Dermis microvascular lymphatic vessel endothelial cell (primary cell): ENCODE measurements at regions not wholly inside any gene's neighbourhood (a gene's known extent, or its start where the extent isn't known, plus 50 kb on each side); places are given as distances from the start of the nearest gene placed in this dataset.

ENCODE experiments used
- DNase-seq, 2 donors: peaks; one replicate each; pipeline versions ENCODE4 v3.0.0 to v3.0.0-alpha.2; 2010; ENCODE audit warnings: low read depth in 2 of 2

DNA sequence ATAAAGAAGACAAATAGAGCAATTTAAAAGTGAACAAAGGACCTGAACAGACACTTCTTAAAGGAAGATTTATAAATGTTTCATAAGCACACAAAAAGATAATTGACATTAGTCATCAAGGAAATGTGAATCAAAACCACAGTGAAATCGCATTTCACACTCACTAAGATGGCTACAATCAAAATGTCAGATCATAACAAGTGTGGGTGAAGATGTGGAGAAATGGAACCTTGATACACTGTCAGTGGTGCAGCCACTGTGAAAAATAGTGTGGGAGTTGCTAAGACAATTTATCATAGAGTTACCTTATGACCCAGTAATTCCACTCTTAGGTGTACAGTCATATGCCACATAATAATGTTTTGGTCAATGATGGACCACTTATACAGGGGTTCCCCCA, 54.5 kb upstream of the HTR4 start:
- DNase-seq = no peak

DNA sequence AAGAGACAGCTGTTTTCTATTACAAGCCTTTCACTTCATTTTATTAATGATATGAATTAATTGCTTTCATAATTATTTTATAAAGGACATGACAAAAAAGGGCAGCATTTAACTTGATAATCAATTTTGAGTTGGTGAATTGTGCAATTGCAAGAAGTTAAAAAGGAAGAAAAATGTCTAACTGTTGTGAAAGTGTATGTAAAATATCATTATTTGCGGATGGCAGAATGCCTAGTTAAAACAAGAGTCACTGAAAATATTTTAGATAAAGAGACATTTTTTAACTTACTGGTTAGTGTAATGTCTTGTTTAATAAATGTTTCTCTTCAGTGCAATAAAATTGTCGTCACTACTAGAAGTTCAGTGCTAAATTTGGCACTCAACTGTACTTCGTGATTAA, 57.6 kb upstream of the HTR4 start:
- no peak for DNase-seq

DNA sequence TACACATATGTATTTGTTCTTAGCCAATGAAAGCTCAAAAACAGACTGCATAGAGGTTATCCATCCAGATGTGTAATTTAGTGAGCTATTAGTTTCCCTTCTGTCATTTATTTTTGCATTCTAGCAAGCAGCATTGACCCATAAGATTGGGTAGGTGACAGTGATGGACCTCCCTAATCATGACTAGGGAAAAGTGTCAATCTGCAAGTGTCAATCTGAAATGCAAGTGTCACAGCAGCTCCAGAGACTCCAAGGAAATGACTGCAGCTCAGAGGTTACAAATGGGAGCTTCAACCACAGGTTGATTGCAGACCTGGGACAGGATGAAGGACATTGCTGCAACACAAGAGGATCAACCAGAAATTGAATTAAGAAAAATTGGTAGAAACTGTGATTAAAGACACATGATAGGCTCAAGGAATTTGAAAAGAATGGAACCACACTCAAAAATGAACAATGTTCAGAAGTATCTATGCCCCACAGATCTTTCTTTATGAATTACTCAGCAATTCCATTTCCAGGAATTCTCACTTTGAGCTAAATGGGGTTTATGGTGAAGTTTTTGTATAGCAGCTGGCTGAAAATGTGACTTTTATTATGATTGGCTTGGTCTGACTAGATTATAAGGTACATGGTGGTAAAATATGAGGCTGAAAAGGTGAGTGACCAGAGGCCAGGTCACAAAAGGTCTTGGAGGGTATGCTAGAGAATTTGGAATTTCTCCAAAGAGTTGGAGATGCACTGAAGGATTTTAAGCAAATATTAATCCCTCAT, 59.6 kb upstream of the HTR4 start:
- no peak for DNase-seq

DNA sequence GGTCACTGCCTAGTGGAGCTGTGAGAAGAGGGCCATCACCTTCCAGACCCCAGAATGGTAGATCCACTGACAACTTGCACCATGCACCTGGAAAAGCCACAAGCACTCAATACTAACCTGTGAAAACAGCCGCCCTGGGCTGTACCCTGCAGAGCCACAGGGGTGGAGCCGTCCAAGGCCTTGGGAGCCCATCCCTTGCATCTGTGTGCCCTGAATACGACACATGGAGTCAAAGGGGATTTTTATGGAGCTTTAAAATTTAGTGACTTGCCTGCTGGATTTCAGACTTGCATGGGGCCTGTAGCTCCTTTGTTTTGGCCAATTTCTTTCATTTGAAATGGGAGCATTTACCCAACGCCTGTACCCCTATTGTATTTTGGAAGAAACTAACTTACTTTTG, 62.4 kb upstream of the HTR4 start:
- no peak for DNase-seq

DNA sequence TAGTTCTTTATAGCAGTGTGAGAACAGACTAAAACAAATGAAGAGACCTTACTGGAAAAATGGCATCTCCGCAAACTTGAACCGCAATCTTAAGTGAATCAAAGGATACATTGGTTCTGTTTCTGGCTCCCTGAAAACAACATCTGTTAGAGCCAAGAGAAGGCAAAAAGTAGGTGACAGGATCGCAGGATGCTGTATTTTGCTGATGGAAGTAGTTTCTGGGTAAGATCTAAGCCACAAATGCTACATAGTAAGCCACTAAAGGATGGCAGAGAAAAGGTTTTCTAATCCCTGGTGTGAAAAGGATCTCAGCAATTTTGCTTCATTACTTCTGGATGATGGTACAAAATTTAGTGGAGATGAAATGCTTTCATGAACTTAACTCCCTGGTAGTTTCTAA, 63.3 kb upstream of the HTR4 start:
- DNase-seq = no peak

DNA sequence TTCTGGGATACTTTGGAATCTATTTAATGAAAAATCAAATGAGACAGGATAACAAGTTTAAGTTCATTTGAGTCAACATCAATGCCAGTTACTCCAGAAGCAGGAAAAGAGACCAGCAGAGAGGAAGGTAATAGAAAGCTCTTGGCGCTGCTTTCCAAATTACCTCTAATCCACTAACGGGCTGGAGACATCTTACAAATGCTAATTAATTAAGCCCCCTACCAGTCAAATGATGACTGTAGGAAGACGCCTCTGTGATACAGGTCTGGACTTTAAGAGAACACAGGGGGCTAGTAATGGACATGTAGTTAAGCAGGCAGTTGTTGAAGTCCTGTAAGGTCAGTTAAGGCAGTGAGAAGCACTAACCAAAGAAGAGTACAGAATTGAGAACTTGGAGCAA, 65.3 kb upstream of the HTR4 start:
- no peak for DNase-seq

DNA sequence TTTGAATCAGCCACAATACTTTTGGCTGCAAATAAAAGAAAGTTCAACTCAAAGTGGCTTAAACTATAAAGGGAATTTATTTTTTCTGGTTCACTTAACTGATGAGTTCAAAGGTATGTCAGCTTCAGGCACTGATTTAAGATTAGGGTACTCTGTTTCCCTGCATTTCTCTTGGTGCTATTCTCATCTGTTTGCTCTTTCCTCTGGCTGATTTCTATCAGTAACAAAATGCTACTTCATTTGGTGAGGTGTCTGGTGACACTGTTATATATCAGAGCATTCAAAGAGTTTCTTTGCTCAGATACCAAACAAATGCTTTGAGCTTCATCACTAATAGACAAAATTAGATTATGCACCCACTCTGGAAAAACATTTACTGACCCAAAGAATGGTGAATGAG, 65.9 kb upstream of the HTR4 start:
- no peak for DNase-seq

DNA sequence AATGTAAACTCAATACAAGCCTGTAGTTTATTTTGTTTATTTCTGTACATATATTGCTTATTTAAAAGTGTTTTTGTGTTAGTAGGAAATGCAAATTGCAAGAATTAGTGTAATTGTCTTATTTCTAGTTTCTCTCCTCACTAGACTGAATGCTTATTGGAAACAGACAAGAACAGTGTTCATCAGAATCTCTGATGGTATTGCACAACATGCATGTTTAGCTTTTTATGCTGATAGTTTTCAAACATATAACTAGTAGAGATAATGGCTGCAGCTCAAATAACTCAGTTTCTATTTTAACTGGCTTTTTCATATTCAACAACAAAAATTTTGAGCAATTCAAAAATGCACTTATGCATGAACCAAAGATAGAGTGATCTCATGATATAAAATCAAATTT, 68.8 kb upstream of the HTR4 start:
- no peak for DNase-seq

DNA sequence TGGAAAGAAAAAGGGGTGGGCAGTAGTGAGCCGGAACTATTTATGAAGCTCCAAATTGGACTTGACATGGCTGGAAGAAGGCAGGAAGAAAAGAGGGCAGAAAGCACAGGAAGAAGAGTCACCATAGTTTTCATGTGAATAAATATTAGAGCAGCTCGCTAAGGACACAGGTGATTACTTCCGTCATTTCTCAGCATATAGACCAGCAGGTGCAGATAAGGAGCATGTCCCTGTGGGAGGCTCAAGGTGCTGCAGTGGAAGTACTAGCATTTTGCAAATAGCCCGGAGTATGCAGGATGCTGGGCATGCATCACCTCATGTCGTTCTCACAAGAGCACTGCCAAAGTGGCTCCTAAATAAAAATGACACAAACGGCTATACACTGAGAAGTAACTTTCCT, 71.3 kb upstream of the HTR4 start:
- DNase-seq = no peak

DNA sequence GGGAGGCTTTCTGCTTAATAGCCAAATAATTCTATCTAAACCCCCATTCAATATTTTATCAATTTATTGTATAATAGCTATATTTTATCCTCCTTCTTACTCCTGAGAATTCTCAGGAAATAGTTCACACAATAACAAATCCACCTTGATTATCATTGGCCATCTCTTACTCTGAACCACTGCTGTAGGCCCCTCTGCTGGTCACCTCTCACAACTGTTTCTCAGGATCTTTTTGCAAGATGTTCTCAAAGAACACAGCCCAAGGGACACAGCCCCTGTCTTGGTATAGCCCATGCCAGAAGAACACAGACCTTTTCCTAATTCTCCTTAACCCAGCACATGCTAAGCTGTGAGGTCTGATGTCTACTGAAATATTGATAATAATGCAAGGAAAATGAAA, 74.9 kb upstream of the HTR4 start:
- DNase-seq = peak in 1 of 2 donors; percentile 32

DNA sequence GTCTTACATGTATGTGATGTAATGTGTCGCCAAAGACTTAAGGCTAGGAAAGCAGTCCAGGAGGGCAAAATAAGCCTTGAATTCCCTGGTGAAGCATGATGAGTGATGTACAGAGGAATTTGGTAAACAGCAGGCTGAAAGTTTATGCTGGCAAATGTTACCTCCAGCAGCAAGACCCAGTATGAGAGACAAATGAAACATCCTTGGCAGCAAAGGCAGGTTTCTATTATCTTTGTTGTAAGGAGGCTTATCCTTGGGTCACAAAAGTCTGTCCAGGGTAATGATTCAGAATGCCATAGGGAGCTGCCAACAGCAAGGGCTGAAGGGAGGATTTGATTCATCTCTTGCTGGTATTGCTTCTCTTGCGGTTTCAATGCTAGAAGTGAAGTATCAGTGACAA, 75.9 kb upstream of the HTR4 start:
- no peak for DNase-seq

DNA sequence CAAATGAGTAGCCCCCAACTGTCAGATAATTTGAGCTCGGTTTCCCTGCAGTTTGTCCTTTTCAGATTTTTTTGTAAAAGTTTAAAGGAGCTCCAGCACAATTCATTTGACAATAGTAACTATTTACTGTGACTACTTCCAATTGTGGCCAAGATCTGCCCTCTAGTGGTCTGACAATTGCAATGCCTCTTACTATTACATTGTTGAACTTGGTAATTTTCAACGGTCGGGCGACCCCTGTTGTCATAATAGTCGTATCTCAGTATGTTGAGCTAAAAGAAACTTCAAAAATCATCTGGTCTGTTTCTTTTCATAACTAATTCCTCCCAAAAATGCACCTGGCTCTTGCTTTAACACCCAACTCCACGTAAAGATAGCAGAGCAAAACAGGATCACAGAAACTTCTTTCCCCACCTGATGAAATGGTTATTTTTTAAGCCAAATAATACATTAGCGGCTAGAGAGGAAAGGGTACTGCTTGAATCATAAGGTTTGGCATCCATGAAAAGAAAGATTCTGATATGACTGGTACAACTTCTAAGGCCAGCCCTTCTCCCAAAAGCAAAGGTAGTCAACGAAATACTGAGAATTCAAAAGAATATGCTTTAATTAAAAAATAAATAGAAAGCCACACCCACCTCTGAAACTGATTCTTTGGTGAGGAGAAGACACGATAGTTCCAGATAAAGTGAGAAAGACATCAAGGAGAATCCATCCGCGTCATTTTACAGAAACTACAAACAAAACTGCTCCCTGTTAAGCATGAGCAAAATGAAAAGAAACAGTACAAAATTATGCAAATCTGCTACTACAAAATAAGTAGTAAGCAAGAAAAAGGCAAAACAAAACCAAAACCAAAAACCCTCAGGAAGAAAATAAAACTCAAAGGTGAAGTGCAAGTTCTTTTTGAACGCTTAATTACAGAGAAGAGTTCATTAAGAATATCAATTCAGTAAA, 76.9 kb upstream of the HTR4 start:
- peak; percentile 85 to 91 for DNase-seq

DNA sequence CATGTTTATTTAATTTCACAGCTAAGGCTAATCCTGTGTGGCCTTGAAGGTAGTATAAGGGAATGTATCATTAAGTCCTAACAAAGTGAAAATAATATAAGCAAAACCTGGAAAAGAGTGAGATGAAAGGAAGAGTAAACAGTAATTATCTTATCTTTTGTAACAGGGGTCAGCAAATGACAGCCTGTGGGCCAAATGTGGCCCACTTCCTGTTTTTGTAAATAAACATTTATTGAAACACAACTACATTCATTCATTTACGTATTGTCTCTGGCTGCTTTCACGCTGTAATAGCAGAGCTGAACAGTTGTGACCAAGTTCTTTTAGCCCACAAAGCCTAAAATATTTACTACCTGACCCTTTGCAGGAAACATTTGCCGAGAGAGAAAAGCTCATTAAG, 78.4 kb upstream of the HTR4 start:
- no peak for DNase-seq

DNA sequence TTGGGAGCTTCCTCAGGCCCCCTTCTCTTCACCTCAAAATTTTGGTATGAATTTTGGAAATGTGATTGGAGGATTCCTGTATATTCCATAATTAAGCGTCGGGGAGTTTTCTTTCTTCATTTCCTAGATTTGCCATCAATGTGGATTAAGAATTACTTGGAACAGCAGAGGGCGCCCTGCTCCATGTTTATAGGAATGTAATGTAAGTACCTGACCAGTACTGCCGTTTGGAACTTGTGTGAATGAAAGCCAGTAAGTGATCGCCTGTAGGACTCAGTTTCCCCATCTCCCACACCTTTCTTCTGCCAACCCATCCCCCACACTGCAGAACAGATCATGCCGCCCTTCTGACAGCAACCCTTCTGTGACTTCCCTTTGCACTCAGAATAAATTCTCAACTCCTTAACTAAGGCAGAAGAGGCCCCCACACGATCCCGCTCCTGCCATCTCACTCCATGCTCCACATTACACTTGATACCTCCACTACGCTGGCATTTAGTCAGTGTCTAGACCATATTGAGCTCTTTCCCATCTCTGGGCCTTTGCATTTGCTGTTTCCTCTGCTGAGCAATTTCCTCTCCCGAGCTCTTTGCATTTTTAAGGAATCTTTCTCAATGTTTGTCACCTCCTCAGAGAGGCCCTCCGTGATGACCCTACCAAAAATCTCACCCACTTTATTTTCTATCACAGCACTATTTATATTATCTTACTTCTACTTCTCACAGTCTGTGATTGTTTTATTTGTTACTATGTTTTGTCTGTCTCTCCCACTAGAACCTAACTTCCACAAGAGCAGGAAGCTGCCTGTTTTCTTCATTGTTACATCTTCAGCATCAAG, 79.5 kb upstream of the HTR4 start:
- DNase-seq = peak; percentile 78 to 89

DNA sequence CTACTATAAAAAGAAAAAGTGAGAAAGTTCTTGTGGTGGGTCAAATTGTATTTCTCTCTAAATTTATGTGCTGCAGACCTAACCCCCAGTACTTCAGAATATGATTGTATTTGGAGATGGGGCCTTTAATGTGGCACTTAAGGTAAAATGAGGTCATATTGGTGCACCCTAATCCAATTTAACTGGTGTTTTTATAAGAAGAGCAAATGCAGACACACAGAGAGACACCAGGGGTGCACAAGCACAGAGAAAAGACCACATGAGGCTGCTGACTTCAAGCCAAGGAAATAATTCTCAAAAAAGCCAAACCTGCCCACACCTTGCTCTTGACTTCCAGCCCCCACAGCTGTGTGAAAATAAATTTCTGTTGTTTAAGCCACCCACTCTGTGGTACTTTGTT, 80.2 kb upstream of the HTR4 start:
- DNase-seq = no peak

DNA sequence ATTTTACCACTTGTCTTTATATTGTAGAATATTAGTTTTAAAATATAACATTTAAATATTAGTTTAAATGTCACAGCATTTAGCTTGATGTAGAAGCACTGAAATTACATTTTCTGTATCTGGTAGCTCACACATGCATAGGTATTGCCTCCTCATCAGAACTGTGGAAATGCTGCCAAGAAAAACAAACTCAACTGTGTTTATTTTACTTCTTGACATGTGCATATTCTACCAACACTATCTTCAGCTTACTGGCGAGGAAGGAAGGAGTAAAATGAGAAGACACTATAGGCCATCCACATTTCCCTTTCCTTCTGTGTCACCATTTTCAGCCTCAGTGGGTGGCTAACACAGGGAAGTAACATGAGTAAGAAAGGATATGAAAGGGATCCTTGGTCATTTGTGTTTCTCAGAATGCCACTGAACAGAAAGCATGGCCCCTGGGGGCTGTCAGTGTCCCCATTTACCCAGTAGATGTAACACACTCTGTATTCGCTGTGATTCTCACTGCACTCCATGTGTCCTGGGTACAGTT, 81.0 kb upstream of the HTR4 start:
- peak in 1 of 2 donors; percentile 59 for DNase-seq

DNA sequence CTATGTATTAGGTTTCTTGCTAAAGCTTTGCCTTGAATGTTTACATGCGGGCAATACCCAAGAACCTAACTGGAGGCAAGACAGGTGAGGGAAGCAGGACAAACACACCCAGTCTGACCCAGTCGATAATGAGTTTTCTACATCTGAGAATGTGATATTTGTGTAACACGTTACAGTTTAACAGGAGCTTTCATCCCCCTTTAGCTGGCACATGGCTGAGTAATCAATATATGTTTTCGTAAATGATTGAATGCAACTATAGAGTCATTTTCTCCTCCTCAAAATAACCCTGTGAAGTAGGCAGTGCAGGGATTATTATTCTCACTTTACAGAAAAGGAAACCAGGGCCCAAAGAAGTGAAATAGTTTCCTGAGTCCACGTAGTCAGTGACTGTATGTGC, 84.7 kb upstream of the HTR4 start:
- no peak for DNase-seq

DNA sequence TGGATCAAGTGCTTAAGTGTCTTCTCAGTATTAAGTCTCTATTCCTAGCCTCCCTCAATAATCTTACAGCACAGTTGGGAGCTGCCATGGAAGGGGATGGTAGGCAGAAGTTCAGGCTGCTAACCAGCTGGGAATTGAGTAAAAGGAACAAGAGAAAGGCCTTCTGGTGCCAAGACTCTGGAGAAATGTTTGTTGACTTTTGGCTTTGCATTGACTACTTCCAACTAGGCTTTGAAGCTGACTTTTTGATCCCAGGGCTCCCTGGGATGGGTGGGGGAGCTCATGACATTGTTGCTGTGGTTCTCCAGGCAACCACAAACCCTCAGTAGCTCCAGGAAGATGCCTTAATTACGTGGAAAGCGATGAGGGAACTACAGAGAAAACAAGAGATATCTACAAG, 85.2 kb upstream of the HTR4 start:
- no peak for DNase-seq

DNA sequence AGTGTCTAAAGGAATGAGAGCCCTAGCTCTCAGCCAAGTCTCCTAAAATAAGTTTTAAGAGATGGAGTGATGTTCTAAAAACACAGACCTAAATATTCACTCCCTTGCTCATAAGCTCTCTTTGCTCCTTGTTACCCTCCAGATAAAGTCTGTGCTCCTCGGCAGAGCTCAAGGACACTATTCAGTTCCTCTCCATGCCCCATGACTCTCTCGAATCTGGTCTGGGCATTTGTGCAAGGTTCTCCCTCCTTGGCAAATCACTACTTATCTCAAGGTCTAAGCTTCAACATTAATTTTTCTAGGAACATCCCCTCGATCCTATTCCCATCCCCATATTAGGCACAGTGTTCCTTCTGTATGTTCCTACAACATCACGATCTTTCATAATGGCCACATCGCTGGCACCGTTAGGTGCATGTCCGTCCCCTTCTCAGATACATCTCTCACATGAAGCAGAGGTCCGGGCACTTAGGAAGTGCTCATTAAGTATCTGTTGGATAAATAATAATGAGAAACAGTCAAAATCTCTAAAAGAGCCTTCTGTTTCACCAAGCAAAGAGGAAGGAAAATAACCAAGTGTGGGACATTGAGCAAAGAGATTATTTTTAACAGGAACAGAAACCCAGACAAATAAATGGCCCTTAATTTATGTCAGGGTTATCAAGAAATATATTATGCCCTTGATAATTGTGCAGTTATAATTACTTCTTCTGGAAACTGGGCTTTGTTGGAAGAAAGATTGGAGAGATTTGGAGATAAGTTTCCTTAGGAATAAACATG, 85.9 kb upstream of the HTR4 start:
- DNase-seq = no peak

DNA sequence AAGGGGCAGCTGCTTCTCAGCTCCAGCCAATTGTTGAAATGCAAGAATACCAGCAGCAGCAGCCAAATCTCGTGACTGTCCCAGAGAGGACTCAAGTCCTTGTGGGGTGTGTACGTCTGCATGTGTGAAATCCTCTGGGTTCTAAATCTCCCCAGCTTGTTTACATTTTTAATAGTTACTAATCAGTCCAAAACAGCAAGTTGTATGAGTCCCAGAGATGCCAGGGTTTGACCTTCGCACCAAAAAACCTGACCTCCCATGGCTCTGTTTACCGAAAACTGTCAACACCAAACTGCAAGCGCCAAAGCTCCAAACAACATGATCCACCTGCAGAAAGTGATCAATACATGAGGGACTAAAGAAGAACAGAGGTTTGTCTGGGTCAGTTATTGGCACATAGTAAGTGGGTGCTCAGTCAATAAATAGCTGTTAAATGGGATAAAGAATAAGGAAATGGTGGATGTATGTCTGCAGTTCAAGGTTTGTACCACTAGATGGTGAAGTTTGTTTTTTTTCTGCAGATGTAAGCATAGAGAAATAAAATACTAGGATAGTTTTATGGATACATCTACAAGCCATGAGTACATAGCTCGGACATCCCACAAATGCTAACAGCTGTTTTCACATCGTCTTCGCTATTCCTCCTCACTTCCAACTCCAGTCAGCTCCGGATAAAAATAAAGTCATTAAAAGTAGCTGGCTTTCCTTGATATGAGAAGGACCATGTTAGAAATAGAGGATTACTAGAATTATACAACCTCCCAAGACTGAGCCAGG, 85.3 kb upstream of the ADRB2 start:
- DNase-seq = peak; percentile 72 to 79
